Thyroid gland (tissue), 4 donors: ENCODE measurements at regions not wholly inside any gene's neighbourhood (a gene's known extent, or its start where the extent isn't known, plus 50 kb on each side); places are given as distances from the start of the nearest gene placed in this dataset.

Experiments used
- POLR2A ChIP-seq, 2 donors: fragments of 450-650 bp; IDR thresholded peaks; one replicate each; pipeline ENCODE4 v1.6.1; 2017; ENCODE audit warnings: antibody characterized with exemption in 2 of 2, mild to moderate bottlenecking in 2 of 2, moderate library complexity in 1 of 2
- TF ChIP-seq, protein P1 (sequence below), 6 experiments: fragments of 200-600 bp in 3 of 6; fragments of 450-650 bp in 3 of 6; sonication (generic) in 3 of 6; IDR thresholded peaks; one replicate each; pipeline ENCODE4 v1.5.1; 2016 to 2019; ENCODE audit warnings: antibody characterized with exemption in 6 of 6, mild to moderate bottlenecking in 2 of 6, inconsistent platforms in 1 of 6, moderate library complexity in 1 of 6

DNA sequence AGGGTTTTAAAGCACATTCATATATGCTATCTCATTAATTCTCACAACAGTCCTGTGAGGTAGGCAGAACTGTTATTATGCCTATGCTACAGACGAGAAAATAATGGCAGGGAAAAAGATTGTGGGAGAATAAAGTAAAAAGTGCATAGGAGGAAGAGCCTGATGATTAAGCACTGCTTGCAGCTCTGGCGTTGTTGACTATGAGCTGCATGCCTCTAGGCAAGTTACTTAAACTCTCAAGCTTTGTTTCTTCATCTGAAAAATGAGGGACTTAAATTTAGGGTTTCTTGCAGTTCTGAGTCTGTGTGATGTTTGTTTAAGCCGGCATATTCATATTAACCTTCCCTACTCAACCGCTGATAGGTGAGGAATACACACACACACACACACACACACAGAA, 51.6 kb upstream of the RAPH1 start:
- TF ChIP-seq, protein P1, sequence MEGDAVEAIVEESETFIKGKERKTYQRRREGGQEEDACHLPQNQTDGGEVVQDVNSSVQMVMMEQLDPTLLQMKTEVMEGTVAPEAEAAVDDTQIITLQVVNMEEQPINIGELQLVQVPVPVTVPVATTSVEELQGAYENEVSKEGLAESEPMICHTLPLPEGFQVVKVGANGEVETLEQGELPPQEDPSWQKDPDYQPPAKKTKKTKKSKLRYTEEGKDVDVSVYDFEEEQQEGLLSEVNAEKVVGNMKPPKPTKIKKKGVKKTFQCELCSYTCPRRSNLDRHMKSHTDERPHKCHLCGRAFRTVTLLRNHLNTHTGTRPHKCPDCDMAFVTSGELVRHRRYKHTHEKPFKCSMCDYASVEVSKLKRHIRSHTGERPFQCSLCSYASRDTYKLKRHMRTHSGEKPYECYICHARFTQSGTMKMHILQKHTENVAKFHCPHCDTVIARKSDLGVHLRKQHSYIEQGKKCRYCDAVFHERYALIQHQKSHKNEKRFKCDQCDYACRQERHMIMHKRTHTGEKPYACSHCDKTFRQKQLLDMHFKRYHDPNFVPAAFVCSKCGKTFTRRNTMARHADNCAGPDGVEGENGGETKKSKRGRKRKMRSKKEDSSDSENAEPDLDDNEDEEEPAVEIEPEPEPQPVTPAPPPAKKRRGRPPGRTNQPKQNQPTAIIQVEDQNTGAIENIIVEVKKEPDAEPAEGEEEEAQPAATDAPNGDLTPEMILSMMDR (IDR thresholded peaks at IDR 0.05): no peak
- TF ChIP-seq POLR2A (IDR thresholded peaks at IDR 0.05): no peak
